Neural cell (in vitro differentiated cells): ENCODE measurements at regions not wholly inside any gene's neighbourhood (a gene's known extent, or its start where the extent isn't known, plus 50 kb on each side); places are given as distances from the start of the nearest gene placed in this dataset.

Source experiments
- EP300 ChIP-seq: fragments of 450-650 bp; conservative IDR thresholded peaks from 2 replicates; pipeline ENCODE4 v1.6.1; 2014; ENCODE audit warnings: antibody characterized with exemption, mild to moderate bottlenecking, moderate library complexity; ENCODE audit not compliant: poor library complexity, severe bottlenecking
- EZH2 ChIP-seq: fragments of 200-600, 300-800 bp; shearing (Covaris generic), sonication (generic); IDR thresholded peaks from 2 replicates; pipeline ENCODE4 v1.6.1; 2014; ENCODE audit warnings: antibody characterized with exemption, low read length, borderline replicate concordance, mild to moderate bottlenecking; ENCODE audit not compliant: insufficient read depth, poor library complexity, severe bottlenecking
- MXI1 ChIP-seq: fragments of 450-650 bp; conservative IDR thresholded peaks from 2 replicates; pipeline ENCODE4 v1.6.1; 2014; ENCODE audit warnings: antibody characterized with exemption, mild to moderate bottlenecking; ENCODE audit not compliant: poor library complexity, severe bottlenecking
- POLR2AphosphoS5 ChIP-seq: IDR thresholded peaks from 2 replicates; pipeline ENCODE4 v1.6.1; 2012
- SMC3 ChIP-seq: fragments of 450-650 bp; conservative IDR thresholded peaks from 2 replicates; pipeline ENCODE4 v1.6.1; 2014; ENCODE audit warnings: antibody characterized with exemption, mild to moderate bottlenecking, moderate library complexity; ENCODE audit not compliant: poor library complexity
- TAF1 ChIP-seq: IDR thresholded peaks from 2 replicates; pipeline ENCODE4 v1.6.1; 2012; ENCODE audit warnings: low read depth
- TF ChIP-seq, protein P1 (sequence below): fragments of 450-650 bp; IDR thresholded peaks from 2 replicates; pipeline ENCODE4 v1.5.1; 2014; ENCODE audit warnings: antibody characterized with exemption, mild to moderate bottlenecking, moderate library complexity; ENCODE audit not compliant: poor library complexity, severe bottlenecking
- TF ChIP-seq, protein P2 (sequence below): IDR thresholded peaks from 2 replicates; pipeline ENCODE4 v1.6.1; 2012; ENCODE audit warnings: borderline replicate concordance

DNA sequence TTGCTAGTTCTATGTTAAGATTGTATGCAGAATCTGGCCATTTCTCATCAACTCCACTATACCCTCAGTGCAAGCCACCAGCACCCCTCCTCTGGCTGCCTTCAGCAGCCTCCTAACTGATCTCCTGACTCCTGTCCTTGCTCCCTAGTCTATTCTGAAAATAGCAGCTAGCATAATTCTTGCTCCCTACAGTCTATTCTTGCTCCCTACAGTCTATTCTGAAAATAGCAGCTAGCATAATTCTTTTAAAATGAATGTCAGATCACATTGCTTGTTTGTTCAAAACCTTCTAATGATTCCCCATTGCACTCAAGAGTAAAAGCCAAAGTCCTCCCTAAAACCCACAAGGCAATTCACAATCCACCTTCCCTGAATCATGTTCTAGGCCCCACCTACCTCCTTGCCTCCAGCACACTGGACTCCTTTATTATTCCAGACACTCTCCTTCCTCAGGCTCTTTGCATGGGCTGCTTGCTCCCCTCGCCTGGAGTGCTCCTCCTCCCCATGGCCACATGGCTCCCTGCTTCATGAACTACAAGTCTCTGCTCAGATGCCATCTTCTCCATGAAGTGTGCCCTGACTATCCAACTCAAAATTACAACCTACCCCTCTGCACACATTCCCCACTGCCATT lies 164.2 kb upstream of the TNFAIP3 start:
- TF ChIP-seq, protein P1, sequence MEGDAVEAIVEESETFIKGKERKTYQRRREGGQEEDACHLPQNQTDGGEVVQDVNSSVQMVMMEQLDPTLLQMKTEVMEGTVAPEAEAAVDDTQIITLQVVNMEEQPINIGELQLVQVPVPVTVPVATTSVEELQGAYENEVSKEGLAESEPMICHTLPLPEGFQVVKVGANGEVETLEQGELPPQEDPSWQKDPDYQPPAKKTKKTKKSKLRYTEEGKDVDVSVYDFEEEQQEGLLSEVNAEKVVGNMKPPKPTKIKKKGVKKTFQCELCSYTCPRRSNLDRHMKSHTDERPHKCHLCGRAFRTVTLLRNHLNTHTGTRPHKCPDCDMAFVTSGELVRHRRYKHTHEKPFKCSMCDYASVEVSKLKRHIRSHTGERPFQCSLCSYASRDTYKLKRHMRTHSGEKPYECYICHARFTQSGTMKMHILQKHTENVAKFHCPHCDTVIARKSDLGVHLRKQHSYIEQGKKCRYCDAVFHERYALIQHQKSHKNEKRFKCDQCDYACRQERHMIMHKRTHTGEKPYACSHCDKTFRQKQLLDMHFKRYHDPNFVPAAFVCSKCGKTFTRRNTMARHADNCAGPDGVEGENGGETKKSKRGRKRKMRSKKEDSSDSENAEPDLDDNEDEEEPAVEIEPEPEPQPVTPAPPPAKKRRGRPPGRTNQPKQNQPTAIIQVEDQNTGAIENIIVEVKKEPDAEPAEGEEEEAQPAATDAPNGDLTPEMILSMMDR, result no peak
- TF ChIP-seq, protein P2, sequence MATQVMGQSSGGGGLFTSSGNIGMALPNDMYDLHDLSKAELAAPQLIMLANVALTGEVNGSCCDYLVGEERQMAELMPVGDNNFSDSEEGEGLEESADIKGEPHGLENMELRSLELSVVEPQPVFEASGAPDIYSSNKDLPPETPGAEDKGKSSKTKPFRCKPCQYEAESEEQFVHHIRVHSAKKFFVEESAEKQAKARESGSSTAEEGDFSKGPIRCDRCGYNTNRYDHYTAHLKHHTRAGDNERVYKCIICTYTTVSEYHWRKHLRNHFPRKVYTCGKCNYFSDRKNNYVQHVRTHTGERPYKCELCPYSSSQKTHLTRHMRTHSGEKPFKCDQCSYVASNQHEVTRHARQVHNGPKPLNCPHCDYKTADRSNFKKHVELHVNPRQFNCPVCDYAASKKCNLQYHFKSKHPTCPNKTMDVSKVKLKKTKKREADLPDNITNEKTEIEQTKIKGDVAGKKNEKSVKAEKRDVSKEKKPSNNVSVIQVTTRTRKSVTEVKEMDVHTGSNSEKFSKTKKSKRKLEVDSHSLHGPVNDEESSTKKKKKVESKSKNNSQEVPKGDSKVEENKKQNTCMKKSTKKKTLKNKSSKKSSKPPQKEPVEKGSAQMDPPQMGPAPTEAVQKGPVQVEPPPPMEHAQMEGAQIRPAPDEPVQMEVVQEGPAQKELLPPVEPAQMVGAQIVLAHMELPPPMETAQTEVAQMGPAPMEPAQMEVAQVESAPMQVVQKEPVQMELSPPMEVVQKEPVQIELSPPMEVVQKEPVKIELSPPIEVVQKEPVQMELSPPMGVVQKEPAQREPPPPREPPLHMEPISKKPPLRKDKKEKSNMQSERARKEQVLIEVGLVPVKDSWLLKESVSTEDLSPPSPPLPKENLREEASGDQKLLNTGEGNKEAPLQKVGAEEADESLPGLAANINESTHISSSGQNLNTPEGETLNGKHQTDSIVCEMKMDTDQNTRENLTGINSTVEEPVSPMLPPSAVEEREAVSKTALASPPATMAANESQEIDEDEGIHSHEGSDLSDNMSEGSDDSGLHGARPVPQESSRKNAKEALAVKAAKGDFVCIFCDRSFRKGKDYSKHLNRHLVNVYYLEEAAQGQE, result no peak
- no peak for TF ChIP-seq EP300
- TF ChIP-seq POLR2AphosphoS5, result no peak
- TF ChIP-seq EZH2, result no peak
- no peak for TF ChIP-seq MXI1
- TF ChIP-seq TAF1, result no peak
- TF ChIP-seq SMC3, result no peak
